Mucosa of gallbladder (tissue), 1 donor: ENCODE measurements at regions not wholly inside any gene's neighbourhood (a gene's known extent, or its start where the extent isn't known, plus 50 kb on each side); places are given as distances from the start of the nearest gene placed in this dataset.
"Not testable (repeated sequence)": the region's sequence is repeated elsewhere in the genome, so short reads cannot be mapped to it uniquely, and the experiment has no call there.

Source experiments
- DNase-seq: peaks from one replicate; pipeline ENCODE4 v3.0.0-alpha.2; 2020; ENCODE audit warnings: low spot score
- donor health status: DM: no; HTN: no; CAD: no.

DNA sequence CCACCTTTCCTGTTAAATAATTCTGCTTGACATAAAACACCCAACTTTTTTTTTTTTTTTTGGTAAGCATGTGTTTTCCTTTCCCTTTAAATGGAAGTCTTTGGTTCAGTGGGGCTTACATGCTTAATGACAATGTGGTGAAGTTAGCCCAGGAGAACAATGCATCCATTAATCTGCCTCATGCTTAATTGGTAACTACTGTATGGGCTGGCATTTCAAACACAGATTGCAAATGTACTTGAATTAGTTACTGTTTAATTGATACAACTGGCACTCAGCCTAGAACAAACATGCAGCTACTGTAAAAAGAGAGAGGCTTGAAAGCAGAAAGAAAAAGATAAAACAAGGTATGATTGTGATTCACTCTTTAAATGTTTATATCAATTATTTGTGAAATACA, 483.6 kb upstream of the NOX3 start:
- no peak for DNase-seq

DNA sequence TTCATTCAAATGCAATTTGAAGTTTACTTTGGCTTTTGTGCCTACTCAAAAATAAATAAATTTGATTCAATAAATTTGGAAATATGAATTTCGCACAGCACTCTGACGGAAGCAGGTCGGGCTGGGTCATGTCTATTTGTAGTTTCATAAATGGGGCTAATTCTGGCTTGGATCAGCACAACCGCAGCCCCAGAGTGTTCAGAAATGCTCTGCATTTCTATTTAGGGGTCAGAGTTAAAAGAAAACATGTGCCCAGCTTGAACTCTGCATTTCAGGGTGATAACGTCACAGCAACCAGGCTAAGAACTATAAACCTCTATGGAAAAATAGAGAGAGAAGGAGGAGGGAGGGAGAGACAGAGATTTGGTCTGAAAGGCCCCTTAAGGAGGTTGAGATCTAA, 480.9 kb upstream of the NOX3 start:
- no peak for DNase-seq

GRCh38 chr6:155936127-155936526, 480.5 kb upstream of the NOX3 start:
- no peak for DNase-seq

DNA sequence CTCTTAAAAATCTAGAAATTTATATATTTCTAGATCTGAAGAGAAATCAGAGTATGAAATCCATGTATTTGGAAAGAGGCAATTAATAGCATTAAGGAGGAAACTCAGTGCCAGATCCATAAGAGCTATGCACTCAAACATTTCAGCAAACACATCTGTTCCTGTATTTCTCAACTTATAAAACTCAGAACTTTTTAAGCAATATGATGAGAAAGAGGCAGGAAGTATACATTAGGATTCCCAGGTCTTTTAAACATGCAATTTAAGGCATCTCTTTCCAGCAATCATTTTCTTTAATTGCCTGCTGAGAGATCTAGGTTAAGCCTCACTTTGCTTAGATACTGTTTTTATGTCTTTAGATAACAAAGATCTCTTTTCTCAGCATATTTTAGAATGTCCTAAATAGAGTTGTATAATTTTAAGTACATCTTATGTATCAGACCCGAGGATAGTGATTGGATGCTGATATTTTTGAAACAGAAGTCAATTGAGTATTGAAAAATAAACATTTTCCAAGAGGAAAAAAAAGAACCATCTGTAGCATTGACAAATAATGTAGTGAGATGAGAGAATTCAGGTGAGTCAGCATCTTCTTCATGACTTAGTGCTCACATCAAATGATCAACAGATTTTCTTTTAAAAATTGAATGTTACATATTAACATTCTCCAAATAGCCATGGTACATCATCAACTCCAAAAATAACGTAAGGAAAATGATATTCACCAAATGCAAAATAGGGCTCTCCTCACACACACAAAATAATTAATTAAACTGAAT, 461.4 kb upstream of the NOX3 start:
- DNase-seq, result no peak

DNA sequence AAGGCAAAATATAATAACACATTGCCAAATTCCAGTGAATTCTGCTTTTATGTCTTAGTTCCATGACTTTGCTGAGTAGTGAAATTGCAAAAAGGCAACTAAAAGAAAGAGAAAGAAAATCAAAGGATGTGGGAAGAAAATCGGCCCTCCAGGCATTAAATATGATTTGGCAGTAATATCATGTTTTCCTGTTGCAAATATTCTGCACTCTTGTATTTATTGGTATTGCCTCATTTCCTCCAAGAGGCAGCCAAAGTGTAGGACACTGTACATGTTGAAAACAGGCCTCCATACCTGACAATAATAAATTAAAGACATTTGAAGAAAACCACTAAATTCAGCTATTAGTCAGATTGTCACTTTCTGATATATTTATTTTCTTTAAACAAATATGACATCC, 460.0 kb upstream of the NOX3 start:
- no peak for DNase-seq

DNA sequence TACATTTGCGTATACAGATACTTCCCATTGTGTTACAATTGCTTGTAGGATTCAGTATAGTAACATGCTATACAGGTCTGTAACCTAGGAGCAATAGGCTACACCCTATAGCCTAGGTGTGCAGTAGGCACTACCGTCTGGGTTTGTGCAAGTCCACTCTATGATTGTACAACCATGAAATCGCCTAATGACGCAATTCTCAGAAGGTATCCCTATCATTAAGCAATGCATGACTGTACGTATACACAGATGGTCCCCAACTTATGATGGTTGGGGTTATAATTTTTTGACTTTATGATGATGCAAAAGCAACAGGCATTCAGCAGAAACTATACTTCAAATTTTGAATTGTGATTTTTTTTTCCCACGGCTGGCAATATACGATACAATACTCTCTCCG, 458.2 kb upstream of the NOX3 start:
- DNase-seq, result no peak

DNA sequence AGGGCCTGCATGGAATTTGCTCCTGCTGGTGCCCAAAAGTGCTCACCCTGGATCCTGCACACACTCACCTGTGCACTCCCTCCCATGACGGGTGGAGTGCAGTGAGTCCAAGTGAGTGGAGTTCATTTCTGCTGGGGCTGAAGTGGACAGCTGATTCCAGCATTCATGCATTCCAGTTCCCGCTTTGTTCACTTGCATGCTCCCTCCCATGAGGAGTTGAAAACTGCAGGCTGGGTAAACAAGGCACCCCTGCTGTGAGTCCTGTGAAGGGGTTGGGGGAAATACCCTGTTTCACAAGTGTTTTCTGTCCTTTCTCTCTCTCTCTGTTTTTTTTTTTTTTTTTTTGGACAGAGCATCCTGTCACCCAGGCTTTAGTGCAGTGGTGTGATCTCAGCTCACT, 454.1 kb upstream of the NOX3 start:
- DNase-seq, result no peak

- no peak for DNase-seq
These were observed 440.0 kb upstream of the NOX3 start for GRCh38 chr6:155895641-155896040.

DNA sequence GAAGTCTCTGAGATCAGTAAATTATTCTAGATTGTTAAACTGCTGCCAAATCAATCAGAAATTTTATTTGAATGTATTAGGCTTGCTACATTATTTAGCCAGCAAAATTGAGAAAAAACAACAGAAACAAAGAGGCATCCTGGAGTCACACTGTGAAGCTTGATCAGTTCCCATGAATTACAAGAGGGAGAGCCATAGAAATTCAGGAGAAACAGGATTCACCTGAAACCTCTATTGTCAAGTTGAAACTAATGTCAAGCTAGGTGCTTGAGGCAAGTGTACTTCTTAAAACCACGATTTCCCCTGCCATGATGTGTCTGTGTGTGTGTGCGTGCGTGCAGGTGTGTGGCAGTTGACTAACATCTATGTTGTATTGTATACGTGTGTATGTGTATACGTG, 439.1 kb upstream of the NOX3 start:
- no peak for DNase-seq

GRCh38 chr6:155894262-155894661, 438.6 kb upstream of the NOX3 start:
- DNase-seq, result no peak

GRCh38 chr6:155890409-155890808, 434.8 kb upstream of the NOX3 start:
- no peak for DNase-seq

GRCh38 chr6:155889410-155889809, 433.8 kb upstream of the NOX3 start:
- DNase-seq, result no peak

DNA sequence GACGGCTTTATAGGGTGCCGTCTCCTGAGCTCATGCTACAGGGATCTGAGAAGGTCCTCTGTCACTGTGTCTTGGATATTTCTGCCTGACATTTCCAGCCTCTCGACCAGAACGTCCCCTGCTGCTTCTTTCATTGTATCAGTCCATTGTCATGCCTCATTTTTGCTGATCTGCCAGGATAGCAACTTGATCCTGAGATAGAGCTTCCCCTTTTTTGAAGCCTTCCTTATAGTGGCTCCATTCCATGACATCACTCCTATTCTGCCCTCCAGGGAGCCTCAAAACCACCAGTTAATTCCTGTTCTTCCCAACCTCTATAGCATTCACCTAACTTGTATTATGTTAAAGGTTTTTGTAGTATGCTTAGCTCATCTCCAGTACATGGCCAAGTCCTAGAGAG, 431.8 kb upstream of the NOX3 start:
- DNase-seq, result no peak

- DNase-seq, result no peak
These were observed 428.1 kb upstream of the NOX3 start for GRCh38 chr6:155883741-155884140.

- no peak for DNase-seq
These were observed 427.7 kb upstream of the NOX3 start for GRCh38 chr6:155883334-155883731.

DNA sequence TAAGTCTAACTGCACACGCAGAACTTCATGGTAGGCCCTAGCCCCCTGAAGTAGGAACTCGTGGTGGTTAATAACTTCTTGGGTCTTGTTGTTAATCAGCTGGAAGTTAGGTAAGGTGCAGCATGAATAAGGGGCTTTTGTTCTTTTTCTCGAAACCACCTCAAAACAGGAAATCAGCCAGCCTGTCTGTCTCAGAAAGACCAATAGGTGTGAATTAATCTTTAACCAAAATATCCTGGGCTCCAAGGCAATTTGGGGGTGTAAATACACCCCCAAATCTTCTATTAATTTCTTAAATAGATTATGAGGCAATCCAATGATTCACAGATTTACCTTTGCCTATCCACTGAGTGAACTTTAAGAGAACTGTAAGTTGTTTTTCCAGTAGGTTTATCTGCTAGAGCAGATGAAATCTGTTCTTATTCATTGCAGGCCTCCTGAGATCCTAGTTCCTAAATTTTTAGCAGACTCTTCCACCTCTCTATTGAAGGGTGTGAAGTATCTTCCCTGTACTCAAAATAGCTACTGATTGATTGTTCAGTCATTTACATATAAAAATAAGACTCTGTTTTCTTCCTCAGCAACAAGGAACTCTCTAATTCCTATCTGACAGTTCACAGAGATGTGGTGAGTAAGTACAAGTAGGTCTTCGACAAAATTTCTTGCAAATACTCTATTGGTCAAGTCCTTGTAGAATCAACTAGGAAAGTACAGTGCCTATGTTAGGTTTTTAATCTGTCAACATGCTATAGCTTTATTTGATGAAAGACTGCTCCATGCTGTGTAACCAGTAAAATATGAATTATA, 427.1 kb upstream of the NOX3 start:
- no peak for DNase-seq

- no peak for DNase-seq
These were observed 426.3 kb upstream of the NOX3 start for GRCh38 chr6:155881826-155882526.

DNA sequence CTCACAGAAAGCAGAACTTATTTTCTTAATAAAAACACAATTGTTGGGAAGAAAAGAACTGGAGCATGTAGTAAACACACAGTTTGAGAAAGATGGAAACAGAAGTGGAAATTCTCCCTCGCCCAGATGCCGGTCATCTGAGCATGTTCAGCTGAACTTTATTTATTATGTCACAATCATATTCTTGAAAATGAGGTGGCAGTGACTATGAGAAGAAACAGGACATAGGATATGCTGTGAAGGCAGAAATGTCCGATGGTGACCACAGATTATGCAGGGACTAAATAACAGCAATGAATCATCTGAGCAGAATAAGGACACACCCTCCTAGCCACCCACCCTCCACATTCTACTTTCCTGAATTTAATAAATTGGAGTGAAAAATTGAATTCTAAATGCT, 425.3 kb upstream of the NOX3 start:
- no peak for DNase-seq

DNA sequence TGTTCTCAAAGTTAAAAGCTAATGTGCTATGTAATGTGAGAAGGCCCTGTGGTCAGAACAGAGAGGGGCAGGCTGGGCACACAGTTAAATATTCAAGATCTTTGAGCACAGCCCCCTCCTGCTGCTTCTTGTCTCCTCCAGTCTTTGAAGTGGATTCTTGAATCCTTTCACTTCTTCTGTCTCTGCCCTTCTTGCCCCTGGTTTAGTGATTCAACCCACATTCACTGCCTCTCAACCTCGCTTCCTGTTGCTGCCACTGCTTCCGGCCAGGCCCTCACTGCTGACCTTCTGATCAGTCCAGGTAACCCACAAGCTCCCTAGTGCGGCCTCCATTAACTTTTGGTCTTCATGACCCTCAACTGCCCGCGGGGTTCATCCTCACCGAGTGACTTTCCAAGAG, 417.3 kb upstream of the NOX3 start:
- no peak for DNase-seq

GRCh38 chr6:155867682-155868081, 412.0 kb upstream of the NOX3 start:
- DNase-seq, result no peak

GRCh38 chr6:155866676-155867390, 411.2 kb upstream of the NOX3 start:
- DNase-seq, result not testable (repeated sequence)

GRCh38 chr6:155861821-155862220, 406.2 kb upstream of the NOX3 start:
- DNase-seq, result no peak
